Prostate gland (tissue), 2 donors: ENCODE measurements at regions not wholly inside any gene's neighbourhood (a gene's known extent, or its start where the extent isn't known, plus 50 kb on each side); places are given as distances from the start of the nearest gene placed in this dataset.

ENCODE experiments used
- CTCF ChIP-seq, 4 experiments: fragments of 200-600 bp in 2 of 4; fragments of 450-650 bp in 2 of 4; sonication (generic) in 2 of 4; IDR thresholded peaks; 1 replicate in 3 of 4; 2 replicates in 1 of 4; pipeline ENCODE4 v1.5.1; 2016 to 2019; ENCODE audit warnings: antibody characterized with exemption in 4 of 4, mild to moderate bottlenecking in 2 of 4, moderate library complexity in 2 of 4
- POLR2A ChIP-seq: fragments of 450-650 bp; IDR thresholded peaks from one replicate; pipeline ENCODE4 v1.6.1; 2016; ENCODE audit warnings: antibody characterized with exemption, mild to moderate bottlenecking
- POLR2AphosphoS5 ChIP-seq: sonication (generic); formaldehyde crosslinking; IDR thresholded peaks from one replicate; pipeline ENCODE4 v1.6.1; 2017; ENCODE audit warnings: antibody characterized with exemption

- no peak for TF ChIP-seq CTCF (IDR thresholded peaks at IDR 0.05)
- TF ChIP-seq POLR2AphosphoS5: no peak
- no peak for TF ChIP-seq POLR2A
Measured at GRCh38 chr10:78217336-78217735, 183.7 kb downstream of the RPS24 start.
